HG02623 (cell line): ENCODE measurements at regions not wholly inside any gene's neighbourhood (a gene's known extent, or its start where the extent isn't known, plus 50 kb on each side); places are given as distances from the start of the nearest gene placed in this dataset.

Experiments used
- ATAC-seq: cut with Tn5 transposase; IDR thresholded peaks from one replicate; pipeline ENCODE4 v1.9.1; 2021; ENCODE audit warnings: moderate library complexity; ENCODE audit not compliant: unreplicated experiment

- ATAC-seq: no peak
Observed at GRCh38 chr1:55503663-55504305, 288.6 kb upstream of the USP24 start.

GRCh38 chr1:55500601-55501000, 285.4 kb upstream of the USP24 start:
- ATAC-seq: no peak

GRCh38 chr1:55490547-55490946, 275.4 kb upstream of the USP24 start:
- ATAC-seq: no peak

GRCh38 chr1:55484173-55484572, 269.0 kb upstream of the USP24 start:
- ATAC-seq: no peak

GRCh38 chr1:55483523-55483922, 268.4 kb upstream of the USP24 start:
- ATAC-seq: no peak

- no peak for ATAC-seq
Observed at GRCh38 chr1:55481634-55482033, 266.5 kb upstream of the USP24 start.

- no peak for ATAC-seq
Observed at GRCh38 chr1:55480029-55480795, 265.0 kb upstream of the USP24 start.

GRCh38 chr1:55478742-55479141, 263.6 kb upstream of the USP24 start:
- no peak for ATAC-seq

GRCh38 chr1:55477953-55478352, 262.8 kb upstream of the USP24 start:
- ATAC-seq: no peak

GRCh38 chr1:55476445-55477015, 261.4 kb upstream of the USP24 start:
- no peak for ATAC-seq

GRCh38 chr1:55474168-55474786, 259.1 kb upstream of the USP24 start:
- no peak for ATAC-seq

GRCh38 chr1:55473661-55474060, 258.5 kb upstream of the USP24 start:
- ATAC-seq: no peak

GRCh38 chr1:55472784-55473183, 257.6 kb upstream of the USP24 start:
- no peak for ATAC-seq

- no peak for ATAC-seq
Observed at GRCh38 chr1:55472115-55472514, 257.0 kb upstream of the USP24 start.

- ATAC-seq: no peak
Observed at GRCh38 chr1:55468142-55468795, 253.1 kb upstream of the USP24 start.

- no peak for ATAC-seq
Observed at GRCh38 chr1:55466921-55467320, 251.8 kb upstream of the USP24 start.

GRCh38 chr1:55466373-55466772, 251.2 kb upstream of the USP24 start:
- no peak for ATAC-seq

GRCh38 chr1:55464550-55464949, 249.4 kb upstream of the USP24 start:
- ATAC-seq: no peak

GRCh38 chr1:55463814-55464475, 248.8 kb upstream of the USP24 start:
- no peak for ATAC-seq

- no peak for ATAC-seq
Observed at GRCh38 chr1:55457874-55458273, 242.7 kb upstream of the USP24 start.

GRCh38 chr1:55456971-55457370, 241.8 kb upstream of the USP24 start:
- ATAC-seq: no peak
